HG03103 (cell line): ENCODE measurements at regions not wholly inside any gene's neighbourhood (a gene's known extent, or its start where the extent isn't known, plus 50 kb on each side); places are given as distances from the start of the nearest gene placed in this dataset.
"Not testable (repeated sequence)": the region's sequence is repeated elsewhere in the genome, so short reads cannot be mapped to it uniquely, and the experiment has no call there.

ENCODE experiments used
- ATAC-seq: cut with Tn5 transposase; IDR thresholded peaks from one replicate; pipeline ENCODE4 v1.9.1; 2021; ENCODE audit warnings: low read depth; ENCODE audit not compliant: unreplicated experiment

DNA sequence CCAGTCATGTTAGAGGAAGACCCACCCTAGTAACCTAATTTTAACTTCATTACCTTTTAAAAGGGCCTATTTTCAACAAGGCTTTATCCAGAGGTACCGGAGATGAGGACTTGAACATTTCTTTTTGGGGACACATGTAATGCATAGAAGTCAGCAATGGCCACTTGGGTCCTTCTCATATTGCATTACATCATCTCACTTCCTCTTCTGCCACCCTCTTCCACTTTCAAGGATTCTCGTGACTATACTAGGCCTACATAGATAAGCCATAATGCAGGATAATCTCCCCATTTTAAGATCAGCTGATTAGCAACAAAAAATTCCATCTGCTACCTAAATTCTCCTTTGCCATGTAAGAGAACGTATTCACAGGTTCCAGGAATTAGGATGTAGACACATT lies 557.2 kb downstream of the KCTD12 start:
- ATAC-seq: no peak

DNA sequence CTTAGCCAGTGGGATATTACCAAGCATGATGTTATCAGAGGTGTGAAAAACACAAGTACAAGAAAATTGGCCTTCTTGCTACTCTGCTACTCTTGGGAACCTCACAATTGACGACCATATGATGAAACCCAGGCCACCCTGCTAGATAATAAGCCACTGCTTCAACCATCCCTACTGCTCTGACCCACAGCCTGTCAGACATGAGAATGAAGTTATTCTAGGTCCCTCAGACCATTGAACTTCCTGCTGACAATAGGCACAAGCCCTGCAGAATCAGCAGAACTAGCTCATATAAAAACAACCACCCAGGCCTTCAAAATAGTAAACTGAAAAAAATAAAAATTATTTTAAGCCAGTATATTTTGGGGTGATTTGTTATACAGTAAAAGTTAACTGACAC lies 559.9 kb downstream of the KCTD12 start:
- no peak for ATAC-seq

DNA sequence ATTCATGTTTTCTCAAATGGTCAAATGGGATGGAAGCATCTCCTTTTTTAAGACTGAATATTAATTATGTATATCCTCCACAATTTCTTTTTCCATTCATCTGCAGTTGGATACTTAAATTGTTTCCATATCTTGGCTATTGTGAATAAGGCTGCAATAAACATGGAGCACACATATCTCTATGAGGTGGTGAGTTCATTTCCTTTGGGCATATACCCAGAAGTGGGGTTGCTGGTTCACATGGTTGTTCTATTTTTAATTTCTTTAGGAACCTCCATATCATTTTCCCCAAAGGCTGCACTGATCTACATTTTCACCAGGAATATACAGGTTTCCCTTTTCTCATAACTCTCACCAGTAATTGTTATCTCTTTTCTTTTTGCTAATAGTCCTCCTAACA lies 566.3 kb downstream of the KCTD12 start:
- ATAC-seq: no peak

DNA sequence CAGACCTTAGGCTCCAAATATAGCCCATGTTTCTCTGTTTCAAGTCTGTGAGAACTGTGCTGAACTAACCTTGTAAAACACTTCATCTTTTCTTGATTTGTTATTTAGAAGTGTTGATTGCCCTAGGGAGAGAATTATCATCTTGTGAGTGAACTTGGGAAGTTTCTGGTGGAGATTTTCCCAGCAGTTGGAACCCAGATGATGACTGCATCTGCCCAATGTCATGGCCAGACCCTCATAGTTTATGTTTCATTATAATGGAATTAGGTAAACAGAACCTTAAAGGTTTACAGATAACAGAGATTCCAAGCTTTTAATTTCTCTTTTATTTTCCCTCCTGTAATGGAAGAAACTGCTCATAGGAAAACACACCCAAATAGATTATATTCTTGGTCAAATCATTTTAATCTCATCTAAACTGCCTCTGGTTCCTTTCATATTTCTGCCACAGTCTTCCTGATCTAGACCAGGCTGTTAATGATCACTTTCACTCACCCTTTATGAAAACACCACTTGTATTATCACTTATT lies 569.1 kb downstream of the KCTD12 start:
- no peak for ATAC-seq

DNA sequence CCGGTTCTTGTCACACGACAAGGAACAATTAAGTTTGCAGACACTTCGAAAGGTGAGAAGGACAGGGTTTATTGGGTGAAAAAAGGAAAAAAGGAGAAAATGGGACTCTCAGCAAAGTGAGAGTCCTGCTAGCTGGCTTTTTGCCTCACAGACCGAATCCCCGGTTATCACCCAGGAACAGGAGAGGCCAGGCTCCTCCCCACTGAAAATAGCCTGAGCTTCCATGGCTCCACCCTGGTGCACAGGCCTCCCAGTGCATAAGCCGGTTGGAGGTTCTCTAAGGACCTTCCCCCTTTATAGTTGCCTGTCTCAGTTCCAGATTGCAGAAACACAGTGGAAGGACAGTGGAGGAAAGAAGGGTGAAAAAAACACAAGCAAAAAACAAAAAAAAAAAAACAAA lies 571.7 kb downstream of the KCTD12 start:
- no peak for ATAC-seq

DNA sequence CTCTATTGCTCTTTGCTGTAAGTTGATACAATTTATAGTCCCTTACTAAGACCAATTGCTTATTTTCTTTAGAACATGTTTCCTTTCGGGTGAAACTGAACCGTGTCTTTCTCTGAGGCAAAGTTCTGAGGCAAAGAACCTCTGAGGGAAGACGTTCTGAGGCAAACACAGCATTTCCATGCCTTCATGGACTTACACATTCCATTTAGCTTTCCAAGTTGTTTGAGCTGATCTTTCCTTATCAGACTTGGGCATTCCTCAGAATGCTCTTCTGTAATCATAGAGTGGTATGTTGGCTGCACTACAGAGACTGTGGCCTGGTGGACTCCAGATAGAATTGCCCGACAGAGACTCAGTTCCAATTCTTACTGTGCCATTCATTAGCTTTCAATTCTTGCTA lies 579.1 kb downstream of the KCTD12 start:
- no peak for ATAC-seq

DNA sequence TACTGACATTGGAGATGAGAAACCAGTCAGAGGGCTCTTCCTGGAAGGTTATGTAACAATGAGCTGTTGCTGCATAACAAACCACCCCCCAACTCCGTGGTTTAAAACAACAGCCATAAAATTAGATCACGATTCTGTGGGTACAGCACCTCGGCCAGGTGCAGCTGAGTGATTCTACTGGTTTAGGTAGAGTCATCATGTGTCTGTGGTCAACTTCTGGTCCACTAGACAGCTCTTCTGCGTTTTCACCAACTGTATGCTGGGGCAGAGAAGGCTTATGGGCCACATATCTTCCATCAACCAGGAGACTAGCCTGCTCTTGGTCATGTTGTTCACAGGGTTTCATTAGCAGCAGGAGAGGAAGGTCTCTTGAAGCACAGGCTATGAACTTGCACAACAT lies 585.5 kb downstream of the KCTD12 start:
- no peak for ATAC-seq

DNA sequence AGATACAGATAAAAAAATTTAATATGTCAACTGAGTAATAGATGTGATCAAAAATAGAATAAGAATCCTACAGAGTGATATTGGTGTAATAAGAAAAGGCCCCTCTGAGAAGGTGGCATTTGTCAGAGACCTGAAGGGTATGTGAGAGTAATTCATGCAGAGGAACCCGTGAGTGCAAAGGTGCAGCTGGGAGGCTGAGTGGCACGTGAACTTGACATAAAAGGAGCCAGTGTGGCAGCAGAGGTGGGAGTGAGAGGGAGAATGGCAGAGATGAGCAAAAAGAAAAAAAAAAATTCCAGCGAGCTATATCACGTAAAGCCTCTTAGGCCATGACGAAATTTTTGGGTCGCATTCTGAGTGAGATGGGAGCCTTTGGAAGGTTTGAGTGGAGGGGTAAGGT lies 588.9 kb downstream of the KCTD12 start:
- no peak for ATAC-seq

DNA sequence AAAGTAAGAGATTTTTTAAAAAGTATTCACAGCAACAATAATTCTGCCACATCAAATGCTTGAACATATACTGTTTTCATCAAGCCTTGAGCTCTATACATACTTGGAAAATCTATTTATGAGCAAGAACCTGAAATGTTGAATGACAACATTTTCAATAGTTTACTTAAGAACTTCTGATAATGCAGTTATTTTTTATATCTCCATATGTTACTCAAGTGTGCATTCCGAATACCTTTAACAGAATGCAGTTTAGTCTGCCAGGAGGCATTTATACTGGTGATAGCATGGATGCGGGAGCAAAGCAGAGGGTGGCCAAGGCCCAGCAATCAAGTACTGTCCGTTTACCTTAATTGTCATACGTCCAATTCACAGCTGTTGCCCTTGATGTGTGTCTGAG lies 589.5 kb downstream of the KCTD12 start:
- ATAC-seq: no peak

DNA sequence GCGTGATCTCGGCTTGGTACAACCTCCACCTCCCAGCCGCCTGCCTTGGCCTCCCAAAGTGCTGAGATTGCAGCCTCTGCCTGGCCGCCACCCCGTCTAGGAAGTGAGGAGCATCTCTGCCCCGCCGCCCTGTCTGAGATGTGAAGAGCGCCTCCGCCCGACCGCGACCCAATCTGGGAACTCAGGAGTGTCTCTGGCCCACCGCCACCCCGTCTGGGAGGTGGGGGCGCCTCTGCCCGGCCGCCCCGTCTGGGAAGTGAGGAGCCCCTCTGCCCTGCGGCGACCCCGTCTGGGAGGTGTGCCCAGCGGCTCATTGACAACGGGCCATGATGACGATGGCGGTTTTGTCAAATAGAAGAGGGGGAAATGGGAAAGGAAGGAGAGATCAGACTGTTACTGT lies 591.2 kb downstream of the KCTD12 start:
- not testable (repeated sequence) for ATAC-seq

DNA sequence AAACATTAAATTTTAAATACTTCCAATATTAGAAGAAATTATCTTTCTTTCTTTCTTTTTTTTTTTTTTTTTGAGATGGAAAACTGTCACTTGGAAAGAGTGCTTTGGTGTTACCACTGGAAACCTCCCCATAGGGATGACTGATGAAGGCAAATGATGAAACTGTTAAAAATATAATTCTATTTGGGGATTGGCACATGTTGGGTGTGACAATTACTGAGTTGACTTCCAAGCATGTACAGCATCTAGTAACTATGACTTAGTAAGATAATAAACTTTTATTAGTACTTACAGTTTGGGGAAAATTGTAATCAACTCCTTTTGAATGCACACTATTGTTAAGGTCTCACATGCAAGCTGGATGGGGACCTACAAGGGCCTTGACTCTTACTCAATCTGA lies 592.5 kb downstream of the KCTD12 start:
- no peak for ATAC-seq

DNA sequence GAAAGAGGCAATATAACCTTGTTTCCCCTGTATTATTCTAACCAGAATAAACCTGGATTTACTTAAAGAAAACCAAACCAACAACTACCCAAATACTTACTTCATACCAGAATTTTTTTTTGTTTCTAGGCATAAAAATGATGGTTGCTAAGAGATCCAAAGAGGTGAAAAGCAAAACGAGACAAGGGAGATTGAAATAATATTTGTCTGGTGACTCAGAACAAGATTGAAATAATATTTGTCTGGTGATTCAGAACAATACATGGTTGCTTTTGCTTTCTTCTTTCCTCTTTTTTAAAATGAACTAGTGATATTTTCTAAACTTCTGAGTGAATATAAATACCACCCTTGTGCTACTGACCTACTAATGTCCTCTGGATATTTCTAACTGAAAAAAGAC lies 592.9 kb downstream of the KCTD12 start:
- no peak for ATAC-seq

DNA sequence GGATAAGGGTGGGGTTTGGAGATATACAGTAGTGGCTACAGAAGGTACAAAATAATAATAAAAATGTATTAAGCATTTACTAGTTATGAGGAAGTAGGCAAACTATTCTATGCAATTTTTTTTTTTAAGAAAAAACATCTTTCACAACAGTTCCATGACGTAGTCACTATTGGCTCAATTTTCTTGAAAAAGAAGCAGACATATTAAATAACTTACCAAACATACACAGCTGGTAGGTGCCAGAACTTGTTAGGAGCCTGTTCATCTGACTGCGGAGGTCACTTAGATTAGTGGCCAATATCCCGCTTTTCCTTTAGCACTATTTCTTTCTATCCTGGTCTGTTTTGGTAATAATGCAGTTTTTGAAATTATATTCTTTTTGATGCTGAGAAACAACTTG lies 593.5 kb downstream of the KCTD12 start:
- ATAC-seq: no peak

DNA sequence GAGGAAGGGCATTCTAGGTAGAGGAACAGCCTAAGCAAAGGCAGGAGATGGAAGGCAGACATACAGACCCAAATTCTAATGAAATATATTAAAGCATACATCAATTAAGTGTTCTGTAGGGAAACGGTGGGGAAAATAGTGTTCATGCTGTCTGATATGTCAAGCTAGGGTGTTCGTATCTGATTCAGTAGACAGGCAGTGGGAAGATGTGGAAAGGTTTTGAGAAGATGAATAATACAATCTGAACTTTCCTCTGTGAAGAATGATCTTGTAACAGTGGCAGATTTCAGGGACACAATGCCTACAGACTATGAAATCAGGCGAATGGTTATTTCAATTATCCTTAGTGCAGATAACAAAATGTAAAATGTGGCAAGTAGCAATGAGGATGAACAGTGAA lies 594.2 kb downstream of the KCTD12 start:
- no peak for ATAC-seq

DNA sequence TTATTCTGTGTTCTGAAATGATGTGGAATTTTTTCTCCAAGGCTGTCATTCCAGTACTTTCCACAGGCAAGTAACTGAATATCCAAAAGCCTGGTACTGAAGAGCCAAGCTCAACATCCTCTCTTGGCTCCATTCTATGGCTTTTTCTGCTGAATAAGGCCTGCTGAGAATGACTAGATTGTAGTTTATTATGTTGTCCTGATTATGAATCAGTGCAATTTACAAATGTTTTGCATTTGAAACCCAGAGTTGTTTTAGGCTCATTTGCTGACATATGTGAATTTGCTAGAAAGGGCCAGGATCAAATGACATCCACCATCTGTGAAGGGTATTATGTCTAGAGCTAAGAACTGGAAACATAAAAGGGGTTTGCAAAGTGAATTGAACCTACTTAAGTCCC lies 596.6 kb downstream of the KCTD12 start:
- ATAC-seq: no peak

DNA sequence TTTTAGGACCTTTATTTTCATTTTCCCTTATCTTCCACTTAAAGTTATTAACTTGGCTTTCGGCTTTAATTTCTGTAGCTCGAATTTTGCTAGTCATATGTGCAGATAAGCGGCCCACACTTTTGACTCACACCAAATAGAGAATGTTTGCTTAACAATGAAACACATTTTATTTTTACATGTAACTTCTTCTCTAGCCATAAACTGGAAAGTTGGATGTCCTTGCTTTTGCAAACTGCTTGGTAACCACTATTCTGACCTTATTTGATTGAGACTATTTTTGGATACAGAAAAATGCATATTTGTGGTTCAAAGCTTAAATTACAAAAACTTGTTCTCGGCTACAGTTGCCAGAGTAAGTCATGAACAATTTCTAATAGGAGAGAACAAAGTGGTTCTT lies 600.0 kb downstream of the KCTD12 start:
- ATAC-seq: no peak

DNA sequence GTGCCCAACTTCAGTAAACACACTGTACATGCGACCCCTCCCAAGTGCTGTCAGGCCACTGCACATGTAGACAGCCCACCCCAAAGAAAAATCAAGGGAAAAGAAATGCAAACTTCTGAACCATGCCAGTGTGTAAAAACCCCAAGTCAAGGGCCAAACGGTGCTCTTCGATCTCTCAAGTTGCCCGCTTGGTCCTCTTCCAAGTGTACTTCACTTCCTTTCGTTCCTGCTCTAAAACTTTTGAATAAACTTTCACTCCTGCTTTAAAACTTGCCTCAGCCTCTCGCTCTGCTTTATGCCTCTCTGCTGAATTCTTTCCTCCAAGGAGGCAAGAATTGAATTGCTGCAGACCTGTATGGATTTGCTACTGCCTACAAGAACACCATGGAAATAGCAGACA lies 600.7 kb downstream of the KCTD12 start:
- ATAC-seq: no peak

DNA sequence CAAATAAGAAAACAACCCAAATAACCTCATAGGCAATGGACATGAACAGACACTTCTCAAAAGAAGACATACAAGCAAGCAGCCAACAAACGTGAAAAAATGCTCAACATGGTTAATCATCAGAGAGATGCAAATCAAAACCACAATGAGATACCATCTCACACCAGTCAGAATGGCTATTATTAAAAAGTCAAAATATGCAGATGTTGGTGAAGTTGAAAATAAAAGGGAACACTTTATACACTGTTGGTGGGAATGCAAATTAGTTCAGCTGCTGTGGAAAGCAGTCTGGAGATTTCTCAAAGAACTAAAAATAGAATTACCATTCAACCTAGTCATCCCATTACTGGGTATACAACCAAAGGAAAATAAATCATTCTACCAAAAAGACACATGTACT lies 606.4 kb downstream of the KCTD12 start:
- ATAC-seq: not testable (repeated sequence)

DNA sequence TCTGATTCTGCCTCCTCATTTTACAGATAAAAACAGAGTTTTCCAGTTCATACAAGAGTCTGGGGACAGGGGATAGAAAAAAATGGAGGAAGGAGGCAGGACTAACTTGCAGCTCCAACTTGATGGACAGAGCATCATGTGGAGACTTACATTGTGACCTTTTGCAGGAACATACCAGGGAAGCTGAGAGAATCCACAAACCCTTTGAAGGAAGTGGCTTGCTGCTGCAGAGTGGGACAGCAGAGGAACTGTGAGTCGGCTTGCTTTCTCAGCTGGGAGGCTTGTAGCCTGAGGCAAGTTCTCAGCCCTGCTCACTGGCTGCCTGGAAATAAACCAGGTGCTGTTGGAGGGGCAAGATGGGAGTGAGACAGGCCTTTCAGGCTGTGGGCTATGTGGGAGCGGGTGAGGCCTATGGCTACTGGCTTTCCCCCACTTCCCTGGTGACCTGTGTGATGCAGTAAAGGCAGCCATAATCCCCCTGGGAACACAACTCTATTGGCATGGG lies 614.4 kb downstream of the KCTD12 start:
- no peak for ATAC-seq

DNA sequence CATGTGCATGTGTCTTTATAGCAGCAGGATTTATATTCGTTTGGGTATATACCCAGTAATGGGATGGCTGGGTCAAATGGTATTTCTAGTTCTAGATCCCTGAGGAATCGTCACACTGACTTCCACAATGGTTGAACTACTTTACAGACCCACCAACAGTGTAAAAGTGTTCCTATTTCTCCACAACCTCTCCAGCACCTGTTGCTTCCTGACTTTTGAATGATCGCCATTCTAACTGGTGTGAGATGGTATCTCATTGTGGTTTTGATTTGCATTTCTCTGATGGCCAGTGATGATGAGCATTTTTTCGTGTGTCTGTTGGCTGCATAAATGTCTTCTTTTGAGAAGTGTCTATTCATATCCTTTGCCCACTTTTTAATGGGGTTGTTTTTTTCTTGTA lies 617.9 kb downstream of the KCTD12 start:
- not testable (repeated sequence) for ATAC-seq

DNA sequence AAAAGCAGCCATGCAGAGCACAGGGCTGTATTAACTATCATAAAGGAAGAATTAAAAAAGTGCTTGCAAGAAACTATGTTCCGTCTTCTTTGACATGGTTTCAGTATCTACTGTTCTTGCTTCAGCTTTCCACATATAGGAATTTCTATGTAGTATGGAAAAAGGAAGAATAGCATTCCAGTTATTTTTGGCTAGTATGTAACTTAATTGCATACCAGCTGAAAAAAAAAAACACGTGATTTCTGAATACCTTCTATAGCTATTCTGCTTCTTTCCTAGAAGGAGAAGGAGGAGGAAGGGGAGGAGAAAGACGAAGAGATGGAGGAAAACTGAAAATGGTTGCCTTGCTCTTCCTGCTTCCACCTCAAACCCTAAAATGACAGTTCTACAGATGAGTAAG lies 619.0 kb downstream of the KCTD12 start:
- ATAC-seq: no peak

DNA sequence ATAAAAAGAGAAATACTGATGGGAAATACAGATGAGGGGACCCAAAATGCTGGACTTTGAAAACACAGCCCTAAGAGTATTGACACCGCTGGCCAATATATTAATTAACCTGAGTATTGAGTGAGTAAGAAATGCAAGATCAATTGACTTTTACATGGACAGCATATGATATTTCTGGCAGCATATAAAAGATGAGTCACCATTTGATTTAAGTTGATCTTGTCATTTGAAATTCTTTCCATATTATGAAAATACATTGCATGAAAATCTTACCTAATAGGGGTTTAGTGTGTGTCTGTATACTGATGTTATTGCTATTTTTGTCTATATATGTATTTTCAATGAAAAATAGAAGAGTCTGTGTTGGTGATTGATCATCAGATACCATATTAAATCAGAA lies 619.6 kb downstream of the KCTD12 start:
- ATAC-seq: no peak

DNA sequence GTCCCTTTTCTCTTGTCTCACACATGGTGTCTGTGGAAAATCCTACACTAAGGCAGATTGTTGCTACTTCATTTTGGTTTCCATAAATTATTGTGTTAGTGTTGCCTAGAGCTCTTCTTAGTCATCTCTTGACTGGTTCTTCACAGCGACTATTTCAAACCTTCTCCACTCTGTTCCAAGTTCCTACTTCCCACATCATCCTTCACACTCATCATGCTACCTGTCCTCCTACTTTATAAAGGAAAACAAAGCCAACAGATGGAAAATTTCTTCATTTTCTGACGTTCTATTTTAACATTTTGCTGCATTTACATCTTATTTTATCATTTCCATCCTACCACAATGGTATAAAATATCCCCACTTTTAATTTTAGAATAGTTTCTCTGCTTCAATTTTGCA lies 614.1 kb downstream of the LMO7 start:
- ATAC-seq: no peak
